ENCODE measurements at regions not wholly inside any gene's neighbourhood (a gene's known extent, or its start where the extent isn't known, plus 50 kb on each side); places are given as distances from the start of the nearest gene placed in this dataset.

DNA sequence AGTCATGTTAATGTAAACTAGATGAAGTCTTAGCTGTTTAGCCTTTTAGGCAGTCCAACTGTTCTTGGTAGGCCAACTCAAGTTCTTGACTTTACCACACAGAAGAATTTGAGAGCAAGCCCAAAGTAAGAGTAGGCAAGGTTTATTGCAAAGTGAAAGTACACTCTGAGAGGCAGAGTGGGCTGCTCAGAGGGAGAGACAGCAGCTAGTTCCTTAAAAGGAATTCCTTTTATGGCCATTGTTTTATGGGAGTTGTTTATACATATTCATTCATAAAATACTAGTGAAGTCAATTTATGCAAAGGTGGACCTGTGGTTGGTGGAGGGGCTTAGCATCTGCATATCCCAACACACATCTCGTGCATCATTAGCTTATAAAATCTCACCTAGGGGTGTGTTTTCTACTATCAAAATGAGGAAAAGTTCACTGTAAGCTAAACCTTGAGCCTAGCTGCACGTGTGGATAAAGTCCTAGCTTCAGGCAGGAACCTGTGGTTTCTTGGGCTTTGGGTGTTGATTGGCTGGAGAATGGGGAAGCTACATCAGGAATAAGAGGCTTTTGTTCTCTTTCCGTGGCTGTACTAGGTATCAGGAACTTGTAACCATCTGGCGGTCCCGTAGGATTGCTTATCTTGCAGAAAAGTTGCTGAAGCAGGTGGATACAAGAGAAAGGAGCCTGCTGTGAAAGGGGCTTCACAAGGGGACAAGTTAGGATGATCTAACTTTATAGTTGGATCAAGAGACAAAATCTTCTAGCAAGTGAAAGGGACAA lies 110.4 kb upstream of the GULP1 start:
- H3K4me3 Mint-ChIP-seq (ENCODE audit: unreplicated experiment), result no peak overlapping the region
- BruUV-seq (replicated peaks), result no TSS peak
- no peaks in the 10 kb centered on the region for H3K4me1 Mint-ChIP-seq (ENCODE audit: low read depth, unreplicated experiment)
- ChIA-PET POLR2A (no interaction called here), CTCF (no interaction called here)
- H3K9me3 Mint-ChIP-seq (ENCODE audit: unreplicated experiment), result no peaks in the 10 kb centered on the region
- no peaks in the 10 kb centered on the region for H3K9me3 ChIP-seq
- TF ChIP-seq, protein P1, sequence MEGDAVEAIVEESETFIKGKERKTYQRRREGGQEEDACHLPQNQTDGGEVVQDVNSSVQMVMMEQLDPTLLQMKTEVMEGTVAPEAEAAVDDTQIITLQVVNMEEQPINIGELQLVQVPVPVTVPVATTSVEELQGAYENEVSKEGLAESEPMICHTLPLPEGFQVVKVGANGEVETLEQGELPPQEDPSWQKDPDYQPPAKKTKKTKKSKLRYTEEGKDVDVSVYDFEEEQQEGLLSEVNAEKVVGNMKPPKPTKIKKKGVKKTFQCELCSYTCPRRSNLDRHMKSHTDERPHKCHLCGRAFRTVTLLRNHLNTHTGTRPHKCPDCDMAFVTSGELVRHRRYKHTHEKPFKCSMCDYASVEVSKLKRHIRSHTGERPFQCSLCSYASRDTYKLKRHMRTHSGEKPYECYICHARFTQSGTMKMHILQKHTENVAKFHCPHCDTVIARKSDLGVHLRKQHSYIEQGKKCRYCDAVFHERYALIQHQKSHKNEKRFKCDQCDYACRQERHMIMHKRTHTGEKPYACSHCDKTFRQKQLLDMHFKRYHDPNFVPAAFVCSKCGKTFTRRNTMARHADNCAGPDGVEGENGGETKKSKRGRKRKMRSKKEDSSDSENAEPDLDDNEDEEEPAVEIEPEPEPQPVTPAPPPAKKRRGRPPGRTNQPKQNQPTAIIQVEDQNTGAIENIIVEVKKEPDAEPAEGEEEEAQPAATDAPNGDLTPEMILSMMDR (IDR thresholded peaks at IDR 0.05; ENCODE audit: insufficient read depth in 1 of 2, low read depth in 1 of 2, low read length in 1 of 2, severe bottlenecking in 1 of 2, unreplicated experiment in 1 of 2), result no peak
- no peaks in the 10 kb centered on the region for H3K4me1 ChIP-seq
- no peaks in the 10 kb centered on the region for H3K36me3 Mint-ChIP-seq (ENCODE audit: insufficient read depth, unreplicated experiment)
- intact Hi-C loops (cut with micrococcal nuclease; ENCODE audit: unreplicated experiment), result no loop called here
- H3K27me3 ChIP-seq (replicated peaks; ENCODE audit: control insufficient read depth, insufficient read depth, low read length), result no peaks in the 10 kb centered on the region
- no peak overlapping the region for H3K27ac Mint-ChIP-seq (ENCODE audit: unreplicated experiment)
- no peaks in the 10 kb centered on the region for H3K36me3 ChIP-seq (ENCODE audit: control insufficient read depth, insufficient read depth, low read length)
- no peak overlapping the region for H3K4me3 ChIP-seq (ENCODE audit: low read depth, low read length)
- H3K27me3 Mint-ChIP-seq (ENCODE audit: insufficient read depth, unreplicated experiment), result peaks cover 2% of the 10 kb centered on the region
- no peak for DNase-seq

DNA sequence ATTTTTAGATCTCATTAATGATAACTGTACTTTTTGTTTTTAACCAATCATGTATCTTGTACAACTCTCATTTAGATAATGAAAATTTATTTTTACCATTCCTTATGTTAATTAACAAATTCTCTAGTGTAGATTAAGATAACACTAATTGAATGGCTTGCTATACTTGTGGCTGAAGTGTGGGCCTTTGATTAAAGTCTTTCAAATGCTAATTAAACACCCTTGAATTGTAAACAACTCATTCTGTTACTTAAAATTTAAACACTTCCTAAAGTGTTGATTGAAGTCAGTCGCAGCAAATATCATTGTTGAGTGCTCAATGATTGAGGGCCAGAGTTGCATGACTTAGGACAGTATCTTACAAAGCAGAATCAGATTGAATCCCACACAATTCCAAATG lies 109.8 kb upstream of the GULP1 start:
- TF ChIP-seq, protein P1 (IDR thresholded peaks at IDR 0.05; ENCODE audit: insufficient read depth in 1 of 2, low read depth in 1 of 2, low read length in 1 of 2, severe bottlenecking in 1 of 2, unreplicated experiment in 1 of 2), result no peak
- ChIA-PET CTCF (no interaction called here), POLR2A (no interaction called here)
- no peaks in the 10 kb centered on the region for H3K9me3 ChIP-seq
- no peak overlapping the region for H3K4me3 ChIP-seq (ENCODE audit: low read depth, low read length)
- Mint-ChIP-seq H3K36me3 (ENCODE audit: insufficient read depth, unreplicated experiment) (no peaks in the 10 kb centered on the region), H3K4me3 (ENCODE audit: unreplicated experiment) (no peak overlapping the region), H3K9me3 (ENCODE audit: unreplicated experiment) (no peaks in the 10 kb centered on the region), H3K27me3 (ENCODE audit: insufficient read depth, unreplicated experiment) (peaks cover 2% of the 10 kb centered on the region), H3K27ac (ENCODE audit: unreplicated experiment) (no peak overlapping the region), H3K4me1 (ENCODE audit: low read depth, unreplicated experiment) (no peaks in the 10 kb centered on the region)
- intact Hi-C loops (cut with micrococcal nuclease; ENCODE audit: unreplicated experiment), result no loop called here
- H3K27me3 ChIP-seq (replicated peaks; ENCODE audit: control insufficient read depth, insufficient read depth, low read length), result no peaks in the 10 kb centered on the region
- BruUV-seq (replicated peaks), result no TSS peak
- H3K36me3 ChIP-seq (ENCODE audit: control insufficient read depth, insufficient read depth, low read length), result no peaks in the 10 kb centered on the region
- H3K4me1 ChIP-seq, result no peaks in the 10 kb centered on the region
- no peak for DNase-seq

DNA sequence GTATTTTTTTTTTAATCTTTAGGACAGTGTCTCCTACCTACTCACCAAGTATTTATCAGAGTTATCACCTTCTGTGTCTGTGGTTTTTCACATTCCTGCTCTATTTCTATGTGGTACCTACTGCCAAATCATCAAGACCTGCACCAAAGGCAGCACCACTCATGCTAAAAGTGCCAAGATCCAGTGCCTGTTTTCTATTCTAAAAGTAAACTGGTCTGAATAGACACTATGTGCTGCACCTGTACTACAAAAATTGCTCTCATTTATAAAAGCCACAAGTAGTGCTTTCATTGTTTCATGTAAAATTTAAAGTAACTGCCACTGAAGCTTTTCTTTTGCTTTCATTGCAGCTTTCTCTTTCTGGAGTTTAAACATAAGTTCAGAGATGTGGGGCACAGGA lies 103.9 kb upstream of the GULP1 start:
- ChIA-PET POLR2A (no interaction called here), CTCF (no interaction called here)
- Mint-ChIP-seq H3K4me3 (ENCODE audit: unreplicated experiment) (no peak overlapping the region), H3K4me1 (ENCODE audit: low read depth, unreplicated experiment) (no peaks in the 10 kb centered on the region), H3K27me3 (ENCODE audit: insufficient read depth, unreplicated experiment) (peaks cover 5% of the 10 kb centered on the region), H3K36me3 (ENCODE audit: insufficient read depth, unreplicated experiment) (no peaks in the 10 kb centered on the region), H3K27ac (ENCODE audit: unreplicated experiment) (no peak overlapping the region), H3K9me3 (ENCODE audit: unreplicated experiment) (no peaks in the 10 kb centered on the region)
- Histone ChIP-seq H3K9me3 (no peaks in the 10 kb centered on the region; the same call in 1 of the 2 replicates), H3K4me3 (ENCODE audit: low read depth, low read length) (no peak overlapping the region), H3K4me1 (no peaks in the 10 kb centered on the region), H3K27me3 (replicated peaks; ENCODE audit: control insufficient read depth, insufficient read depth, low read length) (no peaks in the 10 kb centered on the region), H3K36me3 (ENCODE audit: control insufficient read depth, insufficient read depth, low read length) (no peaks in the 10 kb centered on the region)
- TF ChIP-seq, protein P1 (IDR thresholded peaks at IDR 0.05; ENCODE audit: insufficient read depth in 1 of 2, low read depth in 1 of 2, low read length in 1 of 2, severe bottlenecking in 1 of 2, unreplicated experiment in 1 of 2), result no peak
- no TSS peak for BruUV-seq (replicated peaks)
- no peak for DNase-seq
- intact Hi-C loops (cut with micrococcal nuclease; ENCODE audit: unreplicated experiment), result no loop called here
